AG09309 (cell line): ENCODE measurements at regions not wholly inside any gene's neighbourhood (a gene's known extent, or its start where the extent isn't known, plus 50 kb on each side); places are given as distances from the start of the nearest gene placed in this dataset.

Experiments used
- DNase-seq: peaks from one replicate; pipeline ENCODE4 v3.0.0-alpha.2; 2010; ENCODE audit warnings: low read depth
- H3K4me3 ChIP-seq: 2 replicates; pipeline ENCODE4 v1.5.1; 2011; ENCODE audit warnings: mild to moderate bottlenecking, low read depth, low read length, moderate library complexity; ENCODE audit not compliant: control insufficient read depth
- TF ChIP-seq, protein P1 (sequence below): IDR thresholded peaks from 2 replicates; pipeline ENCODE4 v1.5.1; 2011; ENCODE audit warnings: mild to moderate bottlenecking, low read depth, low read length, inconsistent platforms; ENCODE audit not compliant: insufficient read depth, control insufficient read depth; ENCODE audit errors: missing control alignments

DNA sequence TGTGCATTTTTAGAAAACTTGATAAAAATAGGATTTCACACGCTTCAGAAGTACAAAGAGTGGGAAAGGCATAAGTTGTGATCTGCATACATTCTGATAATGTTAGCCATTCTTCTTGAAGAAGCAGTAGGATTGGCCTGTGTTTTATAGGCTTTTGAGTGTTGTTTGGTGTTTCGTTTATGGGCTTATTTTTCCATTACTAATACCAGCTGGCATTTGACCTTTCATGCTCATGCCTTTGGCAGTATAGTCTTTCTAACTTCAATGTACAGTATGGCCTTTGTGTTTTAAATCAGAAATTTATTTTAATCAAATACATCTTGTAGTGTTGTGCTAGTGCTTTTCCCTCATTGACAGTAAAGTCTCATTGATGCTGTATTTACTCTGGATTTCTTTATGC is 51.5 kb upstream of the SLC4A4 start:
- no peak overlapping the region for H3K4me3 ChIP-seq
- no peak for DNase-seq
- TF ChIP-seq, protein P1, sequence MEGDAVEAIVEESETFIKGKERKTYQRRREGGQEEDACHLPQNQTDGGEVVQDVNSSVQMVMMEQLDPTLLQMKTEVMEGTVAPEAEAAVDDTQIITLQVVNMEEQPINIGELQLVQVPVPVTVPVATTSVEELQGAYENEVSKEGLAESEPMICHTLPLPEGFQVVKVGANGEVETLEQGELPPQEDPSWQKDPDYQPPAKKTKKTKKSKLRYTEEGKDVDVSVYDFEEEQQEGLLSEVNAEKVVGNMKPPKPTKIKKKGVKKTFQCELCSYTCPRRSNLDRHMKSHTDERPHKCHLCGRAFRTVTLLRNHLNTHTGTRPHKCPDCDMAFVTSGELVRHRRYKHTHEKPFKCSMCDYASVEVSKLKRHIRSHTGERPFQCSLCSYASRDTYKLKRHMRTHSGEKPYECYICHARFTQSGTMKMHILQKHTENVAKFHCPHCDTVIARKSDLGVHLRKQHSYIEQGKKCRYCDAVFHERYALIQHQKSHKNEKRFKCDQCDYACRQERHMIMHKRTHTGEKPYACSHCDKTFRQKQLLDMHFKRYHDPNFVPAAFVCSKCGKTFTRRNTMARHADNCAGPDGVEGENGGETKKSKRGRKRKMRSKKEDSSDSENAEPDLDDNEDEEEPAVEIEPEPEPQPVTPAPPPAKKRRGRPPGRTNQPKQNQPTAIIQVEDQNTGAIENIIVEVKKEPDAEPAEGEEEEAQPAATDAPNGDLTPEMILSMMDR = no peak

DNA sequence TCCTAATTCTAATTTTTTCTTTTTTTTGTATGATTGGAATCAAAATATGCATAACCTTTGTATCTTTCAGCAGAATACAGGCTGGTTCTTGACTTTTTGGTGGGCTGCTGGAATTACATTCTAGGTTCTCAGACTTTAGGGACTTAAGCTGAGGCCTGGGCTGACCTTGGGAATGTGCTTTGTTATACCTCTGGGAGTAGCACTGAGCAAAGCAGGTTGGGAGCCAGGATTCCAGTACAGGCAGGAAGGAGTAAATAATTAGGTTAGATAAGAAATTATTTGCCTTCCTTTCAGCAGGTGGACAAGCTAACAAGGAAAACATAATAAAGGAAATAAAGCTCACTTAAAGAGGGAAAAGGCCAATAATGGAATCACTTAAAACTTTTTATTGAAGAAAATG is 49.9 kb upstream of the SLC4A4 start:
- no peak for DNase-seq
- TF ChIP-seq, protein P1 = no peak
- no peak overlapping the region for H3K4me3 ChIP-seq
